ENCODE measurements at regions not wholly inside any gene's neighbourhood (a gene's known extent, or its start where the extent isn't known, plus 50 kb on each side); places are given as distances from the start of the nearest gene placed in this dataset.

DNA sequence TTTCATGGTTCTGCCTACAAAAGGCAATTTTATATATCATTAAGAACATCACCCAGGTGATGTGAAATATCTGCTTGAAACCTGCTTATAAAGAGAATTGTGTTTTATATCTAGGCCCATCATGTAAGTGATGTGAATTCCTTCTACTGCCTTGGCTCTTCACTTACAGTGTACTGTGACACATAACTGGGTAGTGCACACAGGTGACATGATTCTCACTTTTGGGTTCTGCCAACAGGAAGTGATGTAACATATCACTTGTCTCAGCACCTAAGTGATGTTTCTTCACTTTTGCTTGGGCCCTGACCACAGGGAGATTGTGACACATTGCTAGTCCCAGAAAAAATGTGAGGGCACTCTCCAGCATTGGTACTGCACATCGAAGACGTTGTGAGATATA lies 867.0 kb upstream of the TSPY4 start:
- H3K27ac ChIP-seq, result no peak overlapping the region
- TF ChIP-seq EP300 (IDR thresholded peaks at IDR 0.05) (no peak), POLR2A (IDR thresholded peaks at IDR 0.05) (no peak), POLR2AphosphoS5 (IDR thresholded peaks at IDR 0.05) (no peak)
- TF ChIP-seq, protein P1, sequence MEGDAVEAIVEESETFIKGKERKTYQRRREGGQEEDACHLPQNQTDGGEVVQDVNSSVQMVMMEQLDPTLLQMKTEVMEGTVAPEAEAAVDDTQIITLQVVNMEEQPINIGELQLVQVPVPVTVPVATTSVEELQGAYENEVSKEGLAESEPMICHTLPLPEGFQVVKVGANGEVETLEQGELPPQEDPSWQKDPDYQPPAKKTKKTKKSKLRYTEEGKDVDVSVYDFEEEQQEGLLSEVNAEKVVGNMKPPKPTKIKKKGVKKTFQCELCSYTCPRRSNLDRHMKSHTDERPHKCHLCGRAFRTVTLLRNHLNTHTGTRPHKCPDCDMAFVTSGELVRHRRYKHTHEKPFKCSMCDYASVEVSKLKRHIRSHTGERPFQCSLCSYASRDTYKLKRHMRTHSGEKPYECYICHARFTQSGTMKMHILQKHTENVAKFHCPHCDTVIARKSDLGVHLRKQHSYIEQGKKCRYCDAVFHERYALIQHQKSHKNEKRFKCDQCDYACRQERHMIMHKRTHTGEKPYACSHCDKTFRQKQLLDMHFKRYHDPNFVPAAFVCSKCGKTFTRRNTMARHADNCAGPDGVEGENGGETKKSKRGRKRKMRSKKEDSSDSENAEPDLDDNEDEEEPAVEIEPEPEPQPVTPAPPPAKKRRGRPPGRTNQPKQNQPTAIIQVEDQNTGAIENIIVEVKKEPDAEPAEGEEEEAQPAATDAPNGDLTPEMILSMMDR (IDR thresholded peaks at IDR 0.05), result no peak
- no peak for DNase-seq (ENCODE audit: low spot score in 2 of 2)
- WGBS, result no CpG with 5 or more reads among the region's 2 CpGs
- no peaks in the 10 kb centered on the region for H3K27me3 ChIP-seq
- no peaks in the 10 kb centered on the region for H3K9me3 ChIP-seq
- H3K36me3 ChIP-seq, result no peaks in the 10 kb centered on the region
- H3K4me1 ChIP-seq, result no peaks in the 10 kb centered on the region
- H3K4me3 ChIP-seq, result no peak overlapping the region

DNA sequence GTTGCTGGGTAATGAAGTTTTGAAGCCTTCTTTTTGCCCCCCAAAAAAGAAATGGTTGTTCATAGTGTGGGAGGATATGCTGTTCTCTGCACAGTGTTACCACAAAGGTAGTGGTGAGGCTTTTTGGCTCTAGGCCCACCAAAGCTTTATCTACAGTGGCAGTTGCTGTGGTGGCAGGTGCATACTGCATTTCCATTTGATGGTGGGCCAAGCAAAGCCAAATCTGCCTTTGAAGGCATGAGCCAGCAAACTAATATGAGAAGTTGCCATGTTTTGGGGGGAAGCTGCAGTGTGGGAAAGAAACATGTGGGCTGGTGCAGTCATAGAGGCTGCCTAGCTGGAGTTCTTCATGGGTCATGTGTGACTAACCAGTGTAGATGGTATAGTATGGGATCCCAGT lies 858.1 kb upstream of the TSPY4 start:
- Histone ChIP-seq H3K27ac (no peak overlapping the region), H3K4me3 (no peak overlapping the region), H3K36me3 (no peaks in the 10 kb centered on the region), H3K27me3 (no peaks in the 10 kb centered on the region), H3K9me3 (no peaks in the 10 kb centered on the region), H3K4me1 (no peaks in the 10 kb centered on the region)
- TF ChIP-seq EP300 (IDR thresholded peaks at IDR 0.05), result no peak
- TF ChIP-seq, protein P1 (IDR thresholded peaks at IDR 0.05), result no peak
- no peak for TF ChIP-seq POLR2A (IDR thresholded peaks at IDR 0.05)
- no peak for TF ChIP-seq POLR2AphosphoS5 (IDR thresholded peaks at IDR 0.05)
- no peak for DNase-seq (ENCODE audit: low spot score in 2 of 2)

DNA sequence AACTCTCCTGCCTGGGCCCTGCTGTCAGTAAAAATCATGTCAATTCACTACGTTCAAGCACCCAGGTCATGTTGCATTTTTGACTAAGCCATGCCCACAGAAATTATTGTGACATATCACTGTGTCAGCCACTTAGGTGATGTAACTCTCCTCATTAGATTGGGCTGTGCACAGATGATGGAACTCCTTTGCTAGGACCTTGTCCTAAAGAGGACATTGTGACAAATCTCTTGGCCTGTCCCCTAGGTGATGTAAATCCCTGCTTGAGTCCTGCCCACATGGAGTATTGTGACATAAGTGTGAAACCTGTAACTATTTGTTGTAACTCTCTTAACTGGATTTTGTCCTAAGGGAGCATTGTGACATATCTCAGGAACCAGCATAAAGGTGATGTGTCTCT lies 848.3 kb upstream of the TSPY4 start:
- WGBS, result no CpG with 5 or more reads among the region's 1 CpG
- H3K27me3 ChIP-seq, result no peaks in the 10 kb centered on the region
- DNase-seq (ENCODE audit: low spot score in 2 of 2), result no peak
- H3K27ac ChIP-seq, result no peak overlapping the region
- no peaks in the 10 kb centered on the region for H3K9me3 ChIP-seq
- no peaks in the 10 kb centered on the region for H3K4me1 ChIP-seq
- no peaks in the 10 kb centered on the region for H3K36me3 ChIP-seq
- no peak overlapping the region for H3K4me3 ChIP-seq
- TF ChIP-seq, protein P1 (IDR thresholded peaks at IDR 0.05), result no peak
- TF ChIP-seq POLR2AphosphoS5 (IDR thresholded peaks at IDR 0.05), result no peak
- no peak for TF ChIP-seq POLR2A (IDR thresholded peaks at IDR 0.05)
- TF ChIP-seq EP300 (IDR thresholded peaks at IDR 0.05), result no peak

DNA sequence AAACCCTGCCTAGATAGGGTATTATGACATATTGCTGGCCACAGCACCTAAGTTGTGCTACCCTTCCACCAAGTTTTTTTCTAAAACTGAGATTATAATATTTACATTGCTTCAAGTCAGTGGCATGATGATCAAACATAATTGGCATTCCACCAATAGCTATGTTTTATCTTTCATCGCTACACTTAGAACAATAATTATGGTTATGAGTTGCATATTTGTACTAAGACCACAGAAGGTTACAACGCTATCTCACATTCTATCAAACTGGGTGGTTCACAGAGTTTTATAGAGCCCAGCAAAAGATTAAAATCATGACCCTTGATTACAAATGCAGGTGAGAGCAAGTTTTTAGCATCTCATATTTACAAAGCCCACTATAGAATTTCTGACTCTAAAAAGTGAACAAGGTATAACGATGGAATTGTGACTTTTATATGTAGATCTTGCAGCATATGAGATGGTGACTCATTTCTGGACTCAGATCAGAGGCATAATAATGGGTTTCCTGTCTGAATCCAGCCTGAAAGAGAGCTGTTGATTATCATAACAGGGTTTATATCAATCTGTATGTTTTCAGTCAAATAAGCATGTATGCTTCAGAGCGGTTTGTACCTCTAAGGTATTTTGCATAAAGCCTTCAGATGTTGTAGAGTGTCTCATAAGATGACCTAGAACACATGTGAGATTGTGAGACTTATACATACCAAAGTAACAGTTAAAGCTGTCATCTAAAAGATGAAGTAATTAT lies 847.2 kb upstream of the TSPY4 start:
- WGBS, result no CpG with 5 or more reads among the region's 4 CpGs

DNA sequence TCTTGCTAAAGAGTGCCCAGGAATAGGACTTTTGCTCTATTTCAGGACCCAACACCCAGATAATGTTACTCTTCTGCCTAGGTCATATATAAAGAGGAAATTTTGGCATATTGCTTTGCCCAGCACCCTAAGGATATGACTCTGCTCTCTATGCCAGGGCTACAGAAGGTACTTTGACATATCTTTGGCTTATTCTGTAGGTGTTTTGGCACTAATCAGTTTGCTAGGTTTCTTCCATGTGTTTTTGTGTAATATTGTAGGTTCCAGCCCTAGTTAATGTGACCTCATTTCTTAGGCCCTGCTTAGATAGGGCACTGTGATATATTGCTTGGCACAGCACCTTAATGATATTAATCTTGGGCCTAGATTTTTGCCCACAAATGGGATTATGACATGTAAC lies 842.9 kb upstream of the TSPY4 start:
- no peak overlapping the region for H3K4me3 ChIP-seq
- H3K4me1 ChIP-seq, result no peaks in the 10 kb centered on the region
- no peaks in the 10 kb centered on the region for H3K36me3 ChIP-seq
- DNase-seq (ENCODE audit: low spot score in 2 of 2), result no peak
- H3K27me3 ChIP-seq, result no peaks in the 10 kb centered on the region
- H3K27ac ChIP-seq, result no peak overlapping the region
- TF ChIP-seq POLR2AphosphoS5 (IDR thresholded peaks at IDR 0.05) (no peak), POLR2A (IDR thresholded peaks at IDR 0.05) (no peak)
- TF ChIP-seq, protein P1 (IDR thresholded peaks at IDR 0.05), result no peak
- no peaks in the 10 kb centered on the region for H3K9me3 ChIP-seq

More for the DNA sequence above, 847.2 kb upstream of the TSPY4 start:
- H3K4me1 ChIP-seq, result no peaks in the 10 kb centered on the region
- H3K36me3 ChIP-seq, result no peaks in the 10 kb centered on the region
- no peak for DNase-seq (ENCODE audit: low spot score in 2 of 2)
- H3K27ac ChIP-seq, result no peak overlapping the region
- no peaks in the 10 kb centered on the region for H3K9me3 ChIP-seq
- no peaks in the 10 kb centered on the region for H3K27me3 ChIP-seq
- no peak overlapping the region for H3K4me3 ChIP-seq
- TF ChIP-seq, protein P1 (IDR thresholded peaks at IDR 0.05), result no peak
- TF ChIP-seq POLR2A (IDR thresholded peaks at IDR 0.05) (no peak), POLR2AphosphoS5 (IDR thresholded peaks at IDR 0.05) (no peak), EP300 (IDR thresholded peaks at IDR 0.05) (no peak)
